IMR-90 (cell line): ENCODE measurements at regions not wholly inside any gene's neighbourhood (a gene's known extent, or its start where the extent isn't known, plus 50 kb on each side); places are given as distances from the start of the nearest gene placed in this dataset.

ENCODE experiments used
- ATAC-seq: fragments of 200-7000 bp; cut with Tn5 transposase; 2 replicates; pipeline ENCODE4 v1.9.1; 2020; ENCODE audit warnings: low read depth, mild to moderate bottlenecking, moderate library complexity
- BruUV-seq: library from RNA; stranded (reverse); fragments of 400-500 nt; replicated peaks from 2 replicates; lab custom pipeline; 2021; lab: Mats Ljungman, UMichigan
- CTCF ChIA-PET: fragments of 300-600 bp; formaldehyde crosslinking; extraction: SDS; loops from one replicate; lab custom pipeline; 2021; ENCODE audit warnings: antibody characterized with exemption; lab: Yijun Ruan, JAX
- POLR2A ChIA-PET: fragments of 300-600 bp; sonication (Branson Sonifier 250); formaldehyde crosslinking; loops from one replicate; lab custom pipeline; 2022; ENCODE audit warnings: antibody characterized with exemption; ENCODE audit not compliant: unreplicated experiment; lab: Charles Lee
- DNase-seq: peaks from one replicate; pipeline ENCODE4 v3.0.0; 2013
- H2AFZ ChIP-seq: replicated peaks from 2 replicates; pipeline ENCODE3; 2013; ENCODE audit warnings: low read length, mild to moderate bottlenecking; ENCODE audit not compliant: poor library complexity
- H2AK5ac ChIP-seq: 2 replicates; pipeline ENCODE4 v1.6.1; 2013; ENCODE audit warnings: low read depth, low read length, inconsistent platforms
- H2AK9ac ChIP-seq: replicated peaks from 2 replicates; pipeline ENCODE3; 2013; ENCODE audit warnings: mild to moderate bottlenecking, low read depth, low read length, moderate library complexity; ENCODE audit not compliant: poor library complexity
- H2BK120ac ChIP-seq: 2 replicates; pipeline ENCODE4 v1.6.1; 2013; ENCODE audit warnings: low read depth, low read length, inconsistent platforms
- H2BK15ac ChIP-seq: 3 replicates; pipeline ENCODE4 v1.6.1; 2013; ENCODE audit warnings: low read depth, low read length, inconsistent platforms
- H2BK20ac ChIP-seq: 2 replicates; pipeline ENCODE4 v1.6.1; 2013; ENCODE audit warnings: low read depth, mild to moderate bottlenecking, inconsistent platforms, low read length, moderate library complexity
- H2BK5ac ChIP-seq: 2 replicates; pipeline ENCODE4 v1.6.1; 2013; ENCODE audit warnings: mild to moderate bottlenecking, low read depth, low read length, inconsistent platforms; ENCODE audit not compliant: poor library complexity, severe bottlenecking
- H3K14ac ChIP-seq: replicated peaks from 2 replicates; pipeline ENCODE4 v1.6.1; 2013; ENCODE audit warnings: low read depth, low read length, inconsistent platforms
- H3K18ac ChIP-seq: 2 replicates; pipeline ENCODE4 v1.6.1; 2013; ENCODE audit warnings: low read depth, low read length, control low read depth
- H3K23ac ChIP-seq: 2 replicates; pipeline ENCODE4 v1.6.1; 2013; ENCODE audit warnings: low read depth, low read length, inconsistent platforms
- H3K27ac ChIP-seq: 2 replicates; pipeline ENCODE4 v1.5.1; 2013; ENCODE audit warnings: mild to moderate bottlenecking, control low read depth, low read length; ENCODE audit not compliant: insufficient read depth
- H3K27me3 ChIP-seq: 2 replicates; pipeline ENCODE4 v1.6.1; 2013; ENCODE audit warnings: low read length; ENCODE audit not compliant: control insufficient read depth, insufficient read depth
- H3K36me3 ChIP-seq: 2 replicates; pipeline ENCODE4 v1.6.1; 2013; ENCODE audit warnings: low read length, mixed read lengths; ENCODE audit not compliant: control insufficient read depth, insufficient read depth
- H3K4ac ChIP-seq: 2 replicates; pipeline ENCODE4 v1.6.1; 2013; ENCODE audit warnings: low read depth, low read length, inconsistent platforms
- H3K4me1 ChIP-seq: 2 replicates; pipeline ENCODE4 v1.6.1; 2013; ENCODE audit warnings: low read length, mixed read lengths; ENCODE audit not compliant: control insufficient read depth, insufficient read depth
- H3K4me2 ChIP-seq: 2 replicates; pipeline ENCODE4 v1.6.1; 2013; ENCODE audit warnings: low read depth, mild to moderate bottlenecking, control low read depth, low read length, moderate library complexity
- H3K4me3 ChIP-seq: 2 replicates; pipeline ENCODE4 v1.5.1; 2013; ENCODE audit warnings: low read depth, mild to moderate bottlenecking, control low read depth, low read length, moderate library complexity; ENCODE audit not compliant: insufficient read depth
- H3K56ac ChIP-seq: 2 replicates; pipeline ENCODE4 v1.6.1; 2013; ENCODE audit warnings: low read length, inconsistent platforms; ENCODE audit not compliant: insufficient read depth; ENCODE audit errors: extremely low read depth
- H3K79me1 ChIP-seq, 2 experiments: 2 replicates each; pipeline ENCODE4 v1.6.1; 2013; ENCODE audit warnings: low read length in 2 of 2, inconsistent platforms in 1 of 2, low read depth in 1 of 2
- H3K9ac ChIP-seq: 2 replicates; pipeline ENCODE4 v1.6.1; 2013; ENCODE audit warnings: low read depth, low read length, control low read depth
- H3K9me1 ChIP-seq: 2 replicates; pipeline ENCODE4 v1.6.1; 2013; ENCODE audit warnings: low read length, inconsistent platforms; ENCODE audit not compliant: insufficient read depth
- H3K9me3 ChIP-seq: 2 replicates; pipeline ENCODE4 v1.6.1; 2013; ENCODE audit warnings: low read length; ENCODE audit not compliant: control insufficient read depth, insufficient read depth
- H4K20me1 ChIP-seq: 2 replicates; pipeline ENCODE4 v1.6.1; 2013; ENCODE audit warnings: low read length, inconsistent platforms; ENCODE audit not compliant: insufficient read depth
- H4K5ac ChIP-seq: 2 replicates; pipeline ENCODE4 v1.6.1; 2013; ENCODE audit warnings: mild to moderate bottlenecking, low read depth, low read length, control low read depth
- H4K8ac ChIP-seq, 2 experiments: 2 replicates each; pipeline ENCODE4 v1.6.1; 2013; ENCODE audit warnings: low read depth in 2 of 2, low read length in 2 of 2, control low read depth in 1 of 2, inconsistent platforms in 1 of 2
- H4K91ac ChIP-seq: 2 replicates; pipeline ENCODE4 v1.6.1; 2013; ENCODE audit warnings: low read depth, low read length, inconsistent platforms; ENCODE audit not compliant: insufficient read depth
- CHD1 ChIP-seq: IDR thresholded peaks from 2 replicates; pipeline ENCODE4 v1.6.1; 2012; ENCODE audit warnings: low read depth, low read length, improper control_type of control experiment
- MXI1 ChIP-seq: IDR thresholded peaks from 2 replicates; pipeline ENCODE4 v1.6.1; 2012; ENCODE audit warnings: low read depth, mild to moderate bottlenecking, low read length, moderate library complexity, borderline replicate concordance
- NFE2L2 ChIP-seq: fragments of 150-350 bp; IDR thresholded peaks from 2 replicates; pipeline ENCODE4 v1.6.1; 2016; ENCODE audit warnings: low read depth, mild to moderate bottlenecking, low read length
- WGBS, 2 experiments: methylation state at CpG; one replicate each; pipeline versions ENCODE4 v1.1.5 to v1.1.7; 2013; ENCODE audit warnings: missing lambda C conversion rate in 2 of 2; ENCODE audit not compliant: insufficient read length in 1 of 2; ENCODE audit errors: extremely low coverage in 2 of 2; 5-methylcytosine and 5-hydroxymethylcytosine counted together
- dilution Hi-C: fragments of 300-500 bp; cut with HindIII; formaldehyde crosslinking; loops from one replicate; pipeline ENCODE4 v1.14.3; 2018; ENCODE audit warnings: low sequenced_read_pairs; ENCODE audit not compliant: unreplicated experiment
- in situ Hi-C: fragments of 300-500 bp; cut with MboI; formaldehyde crosslinking; loops from 3 replicates; pipeline ENCODE4 v1.14.3; 2019; ENCODE audit warnings: low sequenced_read_pairs, inconsistent platforms, mixed read lengths
- intact Hi-C: fragments of 100-400 bp; cut with micrococcal nuclease; formaldehyde crosslinking; loops from 2 replicates; pipeline ENCODE4 v1.10.0; 2022

- H3K27ac ChIP-seq: no peak overlapping the region
- H2AK5ac ChIP-seq: no peak overlapping the region
- no peaks in the 10 kb centered on the region for H4K20me1 ChIP-seq
- DNase-seq (no peak), ATAC-seq (no peak)
- no peak overlapping the region for H3K9ac ChIP-seq
- POLR2A ChIA-PET: no interaction called here
- no peaks in the 10 kb centered on the region for H3K79me1 ChIP-seq
- intact Hi-C loops: no loop called here
- no peaks in the 10 kb centered on the region for H3K27me3 ChIP-seq
- H2BK15ac ChIP-seq: no peak overlapping the region
- H3K4me2 ChIP-seq: no peak overlapping the region
- no TSS peak for BruUV-seq
- no peak overlapping the region for H4K91ac ChIP-seq
- in situ Hi-C loops: no loop called here
- CTCF ChIA-PET: no interaction called here
- no peak overlapping the region for H3K14ac ChIP-seq
- no peak overlapping the region for H2AFZ ChIP-seq
- H2BK120ac ChIP-seq: no peak overlapping the region
- peaks cover 2% of the 10 kb centered on the region for H3K9me1 ChIP-seq
- H3K9me3 ChIP-seq: peaks cover 9% of the 10 kb centered on the region
- H3K4me1 ChIP-seq: no peaks in the 10 kb centered on the region
- H3K18ac ChIP-seq: no peak overlapping the region
- no peak overlapping the region for H2BK20ac ChIP-seq
- H2AK9ac ChIP-seq: no peak overlapping the region
- no peaks in the 10 kb centered on the region for H3K36me3 ChIP-seq
- no peak overlapping the region for H4K8ac ChIP-seq
- dilution Hi-C loops: no loop called here
- H4K5ac ChIP-seq: no peak overlapping the region
- WGBS, 2 experiments: no CpG with 5 or more reads among the region's 2 CpGs
- H3K4me3 ChIP-seq: no peak overlapping the region
- H2BK5ac ChIP-seq: no peak overlapping the region
- H3K23ac ChIP-seq: no peak overlapping the region
- H3K4ac ChIP-seq: no peak overlapping the region
- no peak overlapping the region for H3K56ac ChIP-seq
- no peak for TF ChIP-seq NFE2L2
- TF ChIP-seq MXI1: no peak
- no peak for TF ChIP-seq CHD1
Observed at GRCh38 chr15:58296276-58296675, 135.5 kb upstream of the LIPC start.
